ENCODE measurements at regions not wholly inside any gene's neighbourhood (a gene's known extent, or its start where the extent isn't known, plus 50 kb on each side); places are given as distances from the start of the nearest gene placed in this dataset.

DNA sequence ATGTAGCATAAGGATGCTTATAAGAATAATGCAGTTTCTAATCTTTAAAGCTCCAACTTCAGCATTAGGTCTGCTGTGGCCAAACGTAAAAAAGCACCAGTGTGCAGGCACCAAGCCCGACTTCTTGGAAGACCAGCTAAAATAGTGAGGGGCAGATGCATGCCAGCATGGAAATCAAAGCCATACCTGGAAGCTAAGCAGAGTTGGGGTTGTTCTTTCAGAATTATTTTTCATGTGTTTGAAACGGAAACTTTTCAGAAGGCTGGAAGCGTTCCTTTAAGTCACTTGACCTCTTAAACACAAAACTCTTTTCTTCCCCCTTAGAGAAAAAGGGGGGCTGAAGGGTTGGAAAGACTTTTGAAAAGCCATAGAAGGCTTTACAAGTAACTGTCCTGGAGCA, 329.2 kb upstream of the C1orf87 start:
- POLR2A ChIA-PET: no interaction called here
- TF ChIP-seq EZH2phosphoT487 (IDR thresholded peaks at IDR 0.05; ENCODE audit: borderline replicate concordance, low read depth, low read length): no peak
- TF ChIP-seq, protein P1, sequence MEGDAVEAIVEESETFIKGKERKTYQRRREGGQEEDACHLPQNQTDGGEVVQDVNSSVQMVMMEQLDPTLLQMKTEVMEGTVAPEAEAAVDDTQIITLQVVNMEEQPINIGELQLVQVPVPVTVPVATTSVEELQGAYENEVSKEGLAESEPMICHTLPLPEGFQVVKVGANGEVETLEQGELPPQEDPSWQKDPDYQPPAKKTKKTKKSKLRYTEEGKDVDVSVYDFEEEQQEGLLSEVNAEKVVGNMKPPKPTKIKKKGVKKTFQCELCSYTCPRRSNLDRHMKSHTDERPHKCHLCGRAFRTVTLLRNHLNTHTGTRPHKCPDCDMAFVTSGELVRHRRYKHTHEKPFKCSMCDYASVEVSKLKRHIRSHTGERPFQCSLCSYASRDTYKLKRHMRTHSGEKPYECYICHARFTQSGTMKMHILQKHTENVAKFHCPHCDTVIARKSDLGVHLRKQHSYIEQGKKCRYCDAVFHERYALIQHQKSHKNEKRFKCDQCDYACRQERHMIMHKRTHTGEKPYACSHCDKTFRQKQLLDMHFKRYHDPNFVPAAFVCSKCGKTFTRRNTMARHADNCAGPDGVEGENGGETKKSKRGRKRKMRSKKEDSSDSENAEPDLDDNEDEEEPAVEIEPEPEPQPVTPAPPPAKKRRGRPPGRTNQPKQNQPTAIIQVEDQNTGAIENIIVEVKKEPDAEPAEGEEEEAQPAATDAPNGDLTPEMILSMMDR (conservative IDR thresholded peaks at IDR 0.05; ENCODE audit: low read length): no peak
- H3K4me2 ChIP-seq (ENCODE audit: low read length): no peak overlapping the region
- no peak for DNase-seq (ENCODE audit: low spot score)
- no peaks in the 10 kb centered on the region for H4K20me1 ChIP-seq (ENCODE audit: insufficient read depth, low read length)
- no peaks in the 10 kb centered on the region for H3K9me2 ChIP-seq (ENCODE audit: insufficient read depth, low read length)
- BruUV-seq (replicated peaks): no TSS peak
- no peak overlapping the region for H3K4me3 ChIP-seq (ENCODE audit: low read depth, low read length, poor library complexity, severe bottlenecking)
- no peak overlapping the region for H2AFZ ChIP-seq (ENCODE audit: low read length)
- H3K9me3 ChIP-seq (ENCODE audit: low read length): no peaks in the 10 kb centered on the region
- no peaks in the 10 kb centered on the region for H3K36me3 ChIP-seq (ENCODE audit: insufficient read depth, low read length)
- H3K4me1 ChIP-seq (ENCODE audit: insufficient read depth, low read length, poor library complexity, severe bottlenecking): no peaks in the 10 kb centered on the region
- CTCF ChIA-PET (ENCODE audit: unreplicated experiment): no interaction called here
- H3K79me2 ChIP-seq (ENCODE audit: insufficient read depth, low read depth, low read length): no peaks in the 10 kb centered on the region
- H3K27ac ChIP-seq (ENCODE audit: low read depth, low read length, poor library complexity, severe bottlenecking): no peak overlapping the region
- intact Hi-C loops (cut with micrococcal nuclease; ENCODE audit: unreplicated experiment): no loop called here

DNA sequence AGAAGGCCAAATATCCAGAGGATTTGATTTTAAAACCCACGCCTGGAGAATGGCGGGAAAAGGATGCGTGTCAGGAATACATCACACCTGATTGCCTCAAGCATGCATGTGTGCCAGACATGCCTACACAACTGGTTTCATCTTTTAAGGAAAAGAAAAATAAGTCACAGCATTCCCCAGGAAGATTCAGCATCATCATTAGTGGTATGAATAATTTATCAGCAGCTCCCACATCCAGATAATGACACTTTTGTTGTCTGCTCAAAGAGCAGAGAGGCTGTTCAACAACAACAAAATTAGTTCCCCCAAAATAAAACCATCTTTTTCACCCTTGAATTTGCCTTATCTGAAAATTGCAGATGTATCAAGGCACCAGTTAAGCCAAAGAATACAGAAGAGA, 328.6 kb upstream of the C1orf87 start:
- Histone ChIP-seq H3K9me2 (ENCODE audit: insufficient read depth, low read length) (no peaks in the 10 kb centered on the region), H4K20me1 (ENCODE audit: insufficient read depth, low read length) (no peaks in the 10 kb centered on the region), H3K79me2 (ENCODE audit: insufficient read depth, low read depth, low read length) (no peaks in the 10 kb centered on the region), H2AFZ (ENCODE audit: low read length) (no peak overlapping the region), H3K36me3 (ENCODE audit: insufficient read depth, low read length) (no peaks in the 10 kb centered on the region), H3K4me1 (ENCODE audit: insufficient read depth, low read length, poor library complexity, severe bottlenecking) (no peaks in the 10 kb centered on the region), H3K27ac (ENCODE audit: low read depth, low read length, poor library complexity, severe bottlenecking) (no peak overlapping the region), H3K4me3 (ENCODE audit: low read depth, low read length, poor library complexity, severe bottlenecking) (no peak overlapping the region), H3K9me3 (ENCODE audit: low read length) (no peaks in the 10 kb centered on the region), H3K4me2 (ENCODE audit: low read length) (no peak overlapping the region)
- BruUV-seq (replicated peaks): no TSS peak
- TF ChIP-seq EZH2phosphoT487 (IDR thresholded peaks at IDR 0.05; ENCODE audit: borderline replicate concordance, low read depth, low read length): no peak
- TF ChIP-seq, protein P1 (conservative IDR thresholded peaks at IDR 0.05; ENCODE audit: low read length): no peak
- ChIA-PET POLR2A (no interaction called here), CTCF (ENCODE audit: unreplicated experiment) (no interaction called here)
- intact Hi-C loops (cut with micrococcal nuclease; ENCODE audit: unreplicated experiment): no loop called here
- DNase-seq (ENCODE audit: low spot score): no peak

DNA sequence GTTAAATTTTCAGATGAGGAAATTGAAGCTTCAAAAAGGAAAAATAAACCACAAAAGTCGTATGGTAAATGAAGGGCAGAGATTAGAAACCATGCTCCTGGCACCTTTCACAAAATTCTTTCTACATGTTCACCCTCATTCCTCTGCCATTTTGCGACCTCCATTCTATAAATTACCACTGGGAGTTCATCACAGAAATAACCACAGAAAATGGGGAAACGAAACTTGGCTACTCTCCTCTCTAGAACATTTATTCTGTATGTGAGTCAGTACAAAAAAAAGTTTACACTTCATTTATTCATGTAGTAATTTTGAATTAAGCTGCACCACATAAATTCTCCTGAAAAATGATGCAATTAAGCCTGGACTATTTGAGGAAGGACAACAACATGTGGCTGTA, 320.9 kb upstream of the C1orf87 start:
- H3K4me1 ChIP-seq (ENCODE audit: insufficient read depth, low read length, poor library complexity, severe bottlenecking): peaks cover 2% of the 10 kb centered on the region
- intact Hi-C loops (cut with micrococcal nuclease; ENCODE audit: unreplicated experiment): no loop called here
- H2AFZ ChIP-seq (ENCODE audit: low read length): no peak overlapping the region
- DNase-seq (ENCODE audit: low spot score): no peak
- H3K36me3 ChIP-seq (ENCODE audit: insufficient read depth, low read length): no peaks in the 10 kb centered on the region
- no peaks in the 10 kb centered on the region for H4K20me1 ChIP-seq (ENCODE audit: insufficient read depth, low read length)
- no TSS peak for BruUV-seq (replicated peaks)
- H3K27ac ChIP-seq (ENCODE audit: low read depth, low read length, poor library complexity, severe bottlenecking): no peak overlapping the region
- ChIA-PET POLR2A (interaction anchor here (0.7 kb wide), 1 partner anchor 15 kb away, joined by 3 read pairs; no protein-coding TSS in a partner anchor), CTCF (ENCODE audit: unreplicated experiment) (no interaction called here)
- no peak for TF ChIP-seq EZH2phosphoT487 (IDR thresholded peaks at IDR 0.05; ENCODE audit: borderline replicate concordance, low read depth, low read length)
- TF ChIP-seq, protein P1 (conservative IDR thresholded peaks at IDR 0.05; ENCODE audit: low read length): no peak
- H3K9me3 ChIP-seq (ENCODE audit: low read length): no peaks in the 10 kb centered on the region
- no peaks in the 10 kb centered on the region for H3K79me2 ChIP-seq (ENCODE audit: insufficient read depth, low read depth, low read length)
- no peaks in the 10 kb centered on the region for H3K9me2 ChIP-seq (ENCODE audit: insufficient read depth, low read length)
- H3K4me2 ChIP-seq (ENCODE audit: low read length): no peak overlapping the region
- H3K4me3 ChIP-seq (ENCODE audit: low read depth, low read length, poor library complexity, severe bottlenecking): no peak overlapping the region

All from OCI-LY7 (cell line).